B cell (primary cell): ENCODE measurements at regions not wholly inside any gene's neighbourhood (a gene's known extent, or its start where the extent isn't known, plus 50 kb on each side); places are given as distances from the start of the nearest gene placed in this dataset.

Experiments used
- ATAC-seq: fragments of 200-7000 bp; cut with Tn5 transposase; one replicate; pipeline ENCODE4 v1.10.0; 2021; ENCODE audit warnings: low read depth, mild to moderate bottlenecking, moderate number of reproducible peaks, moderate library complexity
- CTCF ChIA-PET: fragments of 350-600 bp; sonication (Branson Sonifier 250); formaldehyde crosslinking; loops from one replicate; lab custom pipeline; 2021; ENCODE audit warnings: antibody characterized with exemption, inconsistent platforms; lab: Charles Lee
- POLR2A ChIA-PET: fragments of 350-600 bp; sonication (Branson Sonifier 250); formaldehyde crosslinking; loops from one replicate; lab custom pipeline; 2021; ENCODE audit warnings: antibody characterized with exemption; lab: Charles Lee
- DNase-seq: peaks from one replicate; pipeline ENCODE4 v3.0.0; 2013
- H2AFZ ChIP-seq: 2 replicates; pipeline ENCODE4 v1.6.1; 2012; ENCODE audit warnings: mild to moderate bottlenecking, low read depth, low read length; ENCODE audit not compliant: insufficient read depth, poor library complexity, severe bottlenecking
- H3K27ac ChIP-seq, 2 donors: 1 replicate in 1 of 2; 2 replicates in 1 of 2; pipeline ENCODE4 v1.5.1; 2012 to 2013; ENCODE audit warnings: low read length in 2 of 2, mild to moderate bottlenecking in 2 of 2, moderate library complexity in 1 of 2
- H3K27me3 ChIP-seq, 4 experiments: fragments of 200-600 bp in 1 of 4; sonication (generic) in 1 of 4; replicated peaks in 1 of 4; 1 replicate in 2 of 4; 2 replicates in 2 of 4; pipeline versions ENCODE4 v1.6.1 to v1.7.0; 2013 to 2016; ENCODE audit warnings: low read length in 3 of 4, mild to moderate bottlenecking in 2 of 4, mixed read lengths in 1 of 4, moderate library complexity in 1 of 4; ENCODE audit not compliant: insufficient read depth in 4 of 4, control insufficient read depth in 3 of 4; ENCODE audit errors: control extremely low read depth in 1 of 4
- H3K36me3 ChIP-seq, 2 experiments: replicated peaks in 1 of 2; 1 replicate in 1 of 2; 2 replicates in 1 of 2; pipeline versions ENCODE4 v1.6.1 to v1.7.1; 2013; ENCODE audit warnings: low read length in 1 of 2; ENCODE audit not compliant: insufficient read depth in 2 of 2, control insufficient read depth in 1 of 2; ENCODE audit errors: control extremely low read depth in 1 of 2, extremely low read depth in 1 of 2
- H3K4me1 ChIP-seq, 2 donors: fragments of 200-600 bp in 1 of 2; sonication (generic) in 1 of 2; 1 replicate in 1 of 2; 2 replicates in 1 of 2; pipeline versions ENCODE4 v1.5.1 to v1.6.1; 2013 to 2017; ENCODE audit warnings: low read length in 2 of 2; ENCODE audit not compliant: control insufficient read depth in 2 of 2, insufficient read depth in 2 of 2
- H3K4me2 ChIP-seq: replicated peaks from 2 replicates; pipeline ENCODE3; 2012; ENCODE audit warnings: mild to moderate bottlenecking, low read depth, low read length; ENCODE audit not compliant: poor library complexity, severe bottlenecking
- H3K4me3 ChIP-seq, 5 experiments: fragments of 200-600 bp in 1 of 5; sonication (generic) in 1 of 5; 1 replicate in 3 of 5; 2 replicates in 2 of 5; pipeline versions ENCODE4 v1.5.1 to v1.7.0; 2011 to 2016; ENCODE audit warnings: low read length in 4 of 5, mild to moderate bottlenecking in 4 of 5, low read depth in 2 of 5, control low read depth in 1 of 5, moderate library complexity in 1 of 5; ENCODE audit not compliant: insufficient read depth in 1 of 5; ENCODE audit errors: control extremely low read depth in 1 of 5, extremely low read depth in 1 of 5
- H3K79me2 ChIP-seq: fragments of 200-600 bp; sonication (generic); one replicate; pipeline ENCODE4 v1.6.0; 2016; ENCODE audit warnings: low read length; ENCODE audit not compliant: control insufficient read depth, insufficient read depth
- H3K9ac ChIP-seq: fragments of 200-600 bp; sonication (generic); 2 replicates; pipeline ENCODE4 v1.6.1; 2017; ENCODE audit warnings: mild to moderate bottlenecking, low read length, moderate library complexity
- H3K9me3 ChIP-seq, 3 donors: one replicate each; pipeline versions ENCODE4 v1.6.1 to v1.7.1; 2013; ENCODE audit warnings: low read length in 2 of 3; ENCODE audit not compliant: control insufficient read depth in 2 of 3, insufficient read depth in 1 of 3; ENCODE audit errors: control extremely low read depth in 1 of 3
- H4K20me1 ChIP-seq: 2 replicates; pipeline ENCODE4 v1.6.0; 2012; ENCODE audit warnings: mild to moderate bottlenecking, low read length; ENCODE audit not compliant: insufficient read depth, control insufficient read depth, poor library complexity, severe bottlenecking
- H3K27ac Mint-ChIP-seq: one replicate; pipeline ENCODE4 v1.8.0; 2021; ENCODE audit warnings: mixed read lengths
- H3K27me3 Mint-ChIP-seq: one replicate; pipeline ENCODE4 v1.8.0; 2021; ENCODE audit warnings: mixed read lengths
- H3K4me1 Mint-ChIP-seq: one replicate; pipeline ENCODE4 v1.8.0; 2021; ENCODE audit warnings: mixed read lengths
- H3K4me3 Mint-ChIP-seq: one replicate; pipeline ENCODE4 v1.8.0; 2021; ENCODE audit warnings: mixed read lengths
- H3K9me3 Mint-ChIP-seq: one replicate; pipeline ENCODE4 v1.8.0; 2022; ENCODE audit warnings: mixed read lengths; ENCODE audit not compliant: insufficient read depth
- CTCF ChIP-seq: fragments of 200-600 bp; IDR thresholded peaks from one replicate; pipeline ENCODE4 v1.8.0; 2022; ENCODE audit warnings: antibody characterized with exemption, mild to moderate bottlenecking
- EZH2 ChIP-seq: IDR thresholded peaks from 2 replicates; pipeline ENCODE4 v1.6.1; 2012; ENCODE audit warnings: borderline replicate concordance, low read depth, mild to moderate bottlenecking, moderate library complexity, low read length; ENCODE audit not compliant: insufficient read depth, poor library complexity, severe bottlenecking
- WGBS: methylation state at CpG from one replicate; pipeline ENCODE4 v1.1.5; 2013; ENCODE audit warnings: missing lambda C conversion rate; ENCODE audit not compliant: insufficient coverage; 5-methylcytosine and 5-hydroxymethylcytosine counted together
- intact Hi-C: fragments of 100-400 bp; cut with micrococcal nuclease; formaldehyde crosslinking; loops from one replicate; pipeline ENCODE4 v1.10.0; 2022

DNA sequence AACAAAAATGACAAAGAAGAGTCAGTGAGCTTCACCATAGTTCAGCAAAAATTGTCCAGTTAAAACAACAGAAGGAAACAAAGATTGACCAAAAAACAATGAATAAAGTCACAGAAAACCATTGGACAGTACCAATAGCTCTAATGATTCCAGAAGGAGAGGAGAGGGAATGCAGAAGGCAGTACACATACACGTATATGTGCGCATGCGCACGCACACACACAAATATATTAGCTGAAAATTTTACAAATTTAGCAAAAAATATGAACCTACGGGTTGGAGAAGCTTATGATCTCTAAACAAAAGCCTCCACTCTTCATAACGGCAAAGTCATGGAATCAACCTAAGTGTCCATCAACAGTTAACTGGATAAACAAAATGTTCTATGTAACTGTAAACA lies 120.3 kb upstream of the MON1B start:
- Histone ChIP-seq H3K9ac (no peak overlapping the region), H3K79me2 (no peaks in the 10 kb centered on the region), H3K4me1 (peaks cover 0 to 4% of the 10 kb centered on the region in 2 donors), H3K9me3 (peaks cover 0 to 1% (median 0%) of the 10 kb centered on the region in 3 donors), H3K4me3 (no peak overlapping the region), H3K4me2 (no peak overlapping the region), H4K20me1 (no peaks in the 10 kb centered on the region), H2AFZ (no peak overlapping the region), H3K27me3 (no peaks in the 10 kb centered on the region), H3K36me3 (no peaks in the 10 kb centered on the region), H3K27ac (no peak overlapping the region)
- DNase-seq (no peak), ATAC-seq (no peak)
- POLR2A ChIA-PET: no interaction called here
- no peak overlapping the region for H3K4me3 Mint-ChIP-seq
- H3K9me3 Mint-ChIP-seq: no peaks in the 10 kb centered on the region
- no CpG with 5 or more reads among the region's 6 CpGs for WGBS
- no peak for TF ChIP-seq EZH2
- TF ChIP-seq CTCF: no peak
- no peak overlapping the region for H3K27ac Mint-ChIP-seq
- H3K4me1 Mint-ChIP-seq: no peaks in the 10 kb centered on the region
- intact Hi-C loops: no loop called here
- CTCF ChIA-PET: no interaction called here
- peaks cover 7% of the 10 kb centered on the region for H3K27me3 Mint-ChIP-seq

- DNase-seq (no peak), ATAC-seq (no peak)
- Mint-ChIP-seq H3K27ac (no peak overlapping the region), H3K4me3 (no peak overlapping the region), H3K9me3 (no peaks in the 10 kb centered on the region), H3K27me3 (no peaks in the 10 kb centered on the region), H3K4me1 (no peaks in the 10 kb centered on the region)
- H2AFZ ChIP-seq: no peak overlapping the region
- H3K27ac ChIP-seq: no peak overlapping the region
- H3K4me1 ChIP-seq: no peaks in the 10 kb centered on the region
- no peak for TF ChIP-seq EZH2
- WGBS: no CpG with 5 or more reads among the region's 5 CpGs
- ChIA-PET CTCF (no interaction called here), POLR2A (no interaction called here)
- intact Hi-C loops: no loop called here
- H3K9ac ChIP-seq: no peak overlapping the region
- no peaks in the 10 kb centered on the region for H4K20me1 ChIP-seq
- no peaks in the 10 kb centered on the region for H3K36me3 ChIP-seq
- no peaks in the 10 kb centered on the region for H3K79me2 ChIP-seq
- no peak overlapping the region for H3K4me2 ChIP-seq
- no peaks in the 10 kb centered on the region for H3K27me3 ChIP-seq
- H3K9me3 ChIP-seq: peaks cover 0 to 1% (median 0%) of the 10 kb centered on the region in 3 donors
- H3K4me3 ChIP-seq: no peak overlapping the region
Measured at GRCh38 chr16:77076839-77077238, 114.2 kb upstream of the MON1B start.
